Naive thymus-derived CD4-positive, alpha-beta T cell (primary cell): ENCODE measurements at regions not wholly inside any gene's neighbourhood (a gene's known extent, or its start where the extent isn't known, plus 50 kb on each side); places are given as distances from the start of the nearest gene placed in this dataset.

Experiments
- ATAC-seq: fragments of 150-1000 bp; cut with Tn5 transposase; 2 replicates; pipeline ENCODE4 v1.10.0; 2021; ENCODE audit warnings: mild to moderate bottlenecking, moderate library complexity
- CTCF ChIA-PET: fragments of 350-600 bp; sonication (Branson Sonifier 250); formaldehyde crosslinking; loops from one replicate; lab custom pipeline; 2021; ENCODE audit warnings: antibody characterized with exemption; lab: Charles Lee
- POLR2A ChIA-PET: fragments of 350-600 bp; sonication (Branson Sonifier 250); formaldehyde crosslinking; loops from one replicate; lab custom pipeline; 2021; ENCODE audit warnings: antibody characterized with exemption, inconsistent platforms; lab: Charles Lee
- DNase-seq, 9 donors: peaks; one replicate each; pipeline versions ENCODE4 v3.0.0 to v3.0.0-alpha.2; 2020 to 2022; ENCODE audit warnings: mixed read lengths in 1 of 9
- H3K27ac ChIP-seq: one replicate; pipeline ENCODE4 v1.7.0; 2013; ENCODE audit warnings: mild to moderate bottlenecking, low read depth, low read length, moderate library complexity
- H3K27me3 ChIP-seq, 2 donors: one replicate each; pipeline ENCODE4 v1.7.0; 2013; ENCODE audit warnings: low read length in 2 of 2, mild to moderate bottlenecking in 2 of 2, moderate library complexity in 2 of 2; ENCODE audit not compliant: control insufficient read depth in 2 of 2, insufficient read depth in 2 of 2
- H3K36me3 ChIP-seq, 3 experiments: 1 replicate in 2 of 3; 2 replicates in 1 of 3; pipeline ENCODE4 v1.7.0; 2013; ENCODE audit warnings: low read length in 3 of 3, mild to moderate bottlenecking in 3 of 3, moderate library complexity in 1 of 3; ENCODE audit not compliant: insufficient read depth in 3 of 3, control insufficient read depth in 2 of 3
- H3K4me1 ChIP-seq, 2 donors: one replicate each; pipeline ENCODE4 v1.7.0; 2013; ENCODE audit warnings: low read length in 2 of 2, mild to moderate bottlenecking in 2 of 2, moderate library complexity in 1 of 2; ENCODE audit not compliant: control insufficient read depth in 2 of 2, insufficient read depth in 2 of 2
- H3K4me3 ChIP-seq: 2 replicates; pipeline ENCODE4 v1.7.0; 2013; ENCODE audit warnings: mild to moderate bottlenecking, low read length
- H3K9me3 ChIP-seq, 3 experiments: 1 replicate in 2 of 3; 2 replicates in 1 of 3; pipeline ENCODE4 v1.7.0; 2013; ENCODE audit warnings: low read length in 3 of 3; ENCODE audit not compliant: control insufficient read depth in 2 of 3
- H3K27ac Mint-ChIP-seq, 9 donors: one replicate each; pipeline ENCODE4 v1.8.0; 2020 to 2022; ENCODE audit warnings: mixed read lengths in 9 of 9, mild to moderate bottlenecking in 8 of 9, moderate library complexity in 5 of 9, inconsistent platforms in 2 of 9
- H3K27me3 Mint-ChIP-seq, 5 donors: one replicate each; pipeline ENCODE4 v1.8.0; 2021 to 2022; ENCODE audit warnings: mixed read lengths in 5 of 5, mild to moderate bottlenecking in 1 of 5
- H3K36me3 Mint-ChIP-seq, 5 donors: one replicate each; pipeline ENCODE4 v1.8.0; 2020 to 2022; ENCODE audit warnings: mixed read lengths in 5 of 5, mild to moderate bottlenecking in 3 of 5, inconsistent platforms in 1 of 5
- H3K4me1 Mint-ChIP-seq, 7 donors: one replicate each; pipeline ENCODE4 v1.8.0; 2020 to 2022; ENCODE audit warnings: mixed read lengths in 7 of 7, mild to moderate bottlenecking in 3 of 7, inconsistent platforms in 1 of 7
- H3K4me3 Mint-ChIP-seq, 10 donors: one replicate each; pipeline ENCODE4 v1.8.0; 2020 to 2022; ENCODE audit warnings: mild to moderate bottlenecking in 10 of 10, mixed read lengths in 10 of 10, moderate library complexity in 6 of 10, inconsistent platforms in 2 of 10
- H3K9me3 Mint-ChIP-seq, 11 donors: one replicate each; pipeline ENCODE4 v1.8.0; 2020 to 2022; ENCODE audit warnings: mixed read lengths in 11 of 11, mild to moderate bottlenecking in 4 of 11, inconsistent platforms in 1 of 11, moderate library complexity in 1 of 11
- intact Hi-C, 2 donors: fragments of 100-400 bp; cut with micrococcal nuclease; formaldehyde crosslinking; loops; one replicate each; pipeline ENCODE4 v1.15.1; 2023

- Mint-ChIP-seq H3K36me3 (no peaks in the 10 kb centered on the region), H3K27ac (no peak overlapping the region), H3K9me3 (no peaks in the 10 kb centered on the region), H3K4me1 (peaks cover 0 to 2% (median 0%) of the 10 kb centered on the region in 7 donors), H3K4me3 (no peak overlapping the region), H3K27me3 (peaks cover 0 to 4% (median 0%) of the 10 kb centered on the region in 5 donors)
- ATAC-seq (no peak), DNase-seq (no peak)
- Histone ChIP-seq H3K4me3 (no peak overlapping the region), H3K9me3 (no peaks in the 10 kb centered on the region), H3K27me3 (no peaks in the 10 kb centered on the region), H3K36me3 (no peaks in the 10 kb centered on the region), H3K27ac (no peak overlapping the region), H3K4me1 (no peaks in the 10 kb centered on the region)
- ChIA-PET POLR2A (no interaction called here), CTCF (interaction anchor here (0.5 to 0.6 kb wide), 2 partner anchors 12 to 21 kb away, joined by 3 read pairs; no protein-coding TSS in a partner anchor)
- intact Hi-C loops: no loop called here
Measured at GRCh38 chr11:110986016-110986415, 259.5 kb upstream of the POU2AF2 start.

- peaks cover 0 to 4% (median 0%) of the 10 kb centered on the region in 5 donors for H3K27me3 Mint-ChIP-seq
- no peaks in the 10 kb centered on the region for H3K36me3 Mint-ChIP-seq
- H3K4me1 Mint-ChIP-seq: peaks cover 0 to 2% (median 0%) of the 10 kb centered on the region in 7 donors
- Histone ChIP-seq H3K27ac (no peak overlapping the region), H3K4me1 (no peaks in the 10 kb centered on the region), H3K4me3 (no peak overlapping the region), H3K36me3 (no peaks in the 10 kb centered on the region), H3K27me3 (no peaks in the 10 kb centered on the region), H3K9me3 (no peaks in the 10 kb centered on the region)
- ATAC-seq (no peak), DNase-seq (no peak)
- CTCF ChIA-PET: no interaction called here
- no peaks in the 10 kb centered on the region for H3K9me3 Mint-ChIP-seq
- intact Hi-C loops: no loop called here
- POLR2A ChIA-PET: no interaction called here
- no peak overlapping the region for H3K4me3 Mint-ChIP-seq
- no peak overlapping the region for H3K27ac Mint-ChIP-seq
Measured at GRCh38 chr11:110985547-110985946, 260.0 kb upstream of the POU2AF2 start.

GRCh38 chr11:110984693-110985092 is 260.8 kb upstream of the POU2AF2 start:
- no peak overlapping the region for H3K4me3 Mint-ChIP-seq
- Histone ChIP-seq H3K36me3 (no peaks in the 10 kb centered on the region), H3K27me3 (no peaks in the 10 kb centered on the region), H3K9me3 (no peaks in the 10 kb centered on the region), H3K4me3 (no peak overlapping the region), H3K27ac (no peak overlapping the region), H3K4me1 (no peaks in the 10 kb centered on the region)
- ATAC-seq (no peak), DNase-seq (no peak)
- peaks cover 0 to 4% (median 0%) of the 10 kb centered on the region in 5 donors for H3K27me3 Mint-ChIP-seq
- no peak overlapping the region for H3K27ac Mint-ChIP-seq
- no peaks in the 10 kb centered on the region for H3K36me3 Mint-ChIP-seq
- ChIA-PET POLR2A (no interaction called here), CTCF (no interaction called here)
- peaks cover 0 to 2% (median 0%) of the 10 kb centered on the region in 7 donors for H3K4me1 Mint-ChIP-seq
- intact Hi-C loops: no loop called here
- H3K9me3 Mint-ChIP-seq: peaks cover 0 to 5% (median under 1%) of the 10 kb centered on the region in 11 donors

- Mint-ChIP-seq H3K27ac (no peak overlapping the region), H3K4me1 (peaks cover 0 to 2% (median 0%) of the 10 kb centered on the region in 7 donors), H3K9me3 (peaks cover 0 to 9% (median 6%) of the 10 kb centered on the region in 11 donors), H3K36me3 (peaks cover 0 to 5% (median 0%) of the 10 kb centered on the region in 5 donors), H3K27me3 (peaks cover 0 to 5% (median 0%) of the 10 kb centered on the region in 5 donors), H3K4me3 (no peak overlapping the region)
- ATAC-seq: no peak
- Histone ChIP-seq H3K36me3 (no peaks in the 10 kb centered on the region), H3K4me1 (no peaks in the 10 kb centered on the region), H3K4me3 (no peak overlapping the region), H3K9me3 (no peaks in the 10 kb centered on the region), H3K27me3 (no peaks in the 10 kb centered on the region), H3K27ac (no peak overlapping the region)
- no peak for DNase-seq
- POLR2A ChIA-PET: no interaction called here
- CTCF ChIA-PET: no interaction called here
- intact Hi-C loops: no loop called here
Measured at GRCh38 chr11:110984147-110984546, 261.4 kb upstream of the POU2AF2 start.

GRCh38 chr11:110982214-110982613 is 263.3 kb upstream of the POU2AF2 start:
- CTCF ChIA-PET: no interaction called here

GRCh38 chr11:110979696-110980095 is 265.8 kb upstream of the POU2AF2 start:
- ChIA-PET CTCF (no interaction called here), POLR2A (no interaction called here)
- Histone ChIP-seq H3K4me3 (no peak overlapping the region), H3K4me1 (no peaks in the 10 kb centered on the region), H3K36me3 (no peaks in the 10 kb centered on the region), H3K27me3 (no peaks in the 10 kb centered on the region), H3K9me3 (no peaks in the 10 kb centered on the region), H3K27ac (no peak overlapping the region)
- Mint-ChIP-seq H3K9me3 (peaks cover 0 to 24% (median 7%) of the 10 kb centered on the region in 11 donors), H3K4me1 (peaks cover 0 to 1% (median 0%) of the 10 kb centered on the region in 7 donors), H3K27me3 (peaks cover 0 to 5% (median 0%) of the 10 kb centered on the region in 5 donors), H3K27ac (no peak overlapping the region), H3K36me3 (peaks cover 0 to 5% (median 0%) of the 10 kb centered on the region in 5 donors), H3K4me3 (no peak overlapping the region)
- intact Hi-C loops: no loop called here
- DNase-seq: no peak
- no peak for ATAC-seq

More at GRCh38 chr11:110982214-110982613, 263.3 kb upstream of the POU2AF2 start:
- Mint-ChIP-seq H3K27ac (no peak overlapping the region), H3K27me3 (peaks cover 0 to 5% (median 0%) of the 10 kb centered on the region in 5 donors), H3K9me3 (peaks cover 0 to 20% (median 7%) of the 10 kb centered on the region in 11 donors), H3K36me3 (peaks cover 0 to 5% (median 0%) of the 10 kb centered on the region in 5 donors), H3K4me1 (peaks cover 0 to 2% (median 0%) of the 10 kb centered on the region in 7 donors), H3K4me3 (no peak overlapping the region)
- intact Hi-C loops: no loop called here
- no peak for DNase-seq
- no peak overlapping the region for H3K4me3 ChIP-seq
- H3K27ac ChIP-seq: no peak overlapping the region
- H3K27me3 ChIP-seq: no peaks in the 10 kb centered on the region
- no peaks in the 10 kb centered on the region for H3K4me1 ChIP-seq
- POLR2A ChIA-PET: no interaction called here
- no peak for ATAC-seq
- no peaks in the 10 kb centered on the region for H3K9me3 ChIP-seq
- H3K36me3 ChIP-seq: no peaks in the 10 kb centered on the region

GRCh38 chr11:110977661-110978060 is 265.4 kb upstream of the ARHGAP20 start:
- Histone ChIP-seq H3K9me3 (no peaks in the 10 kb centered on the region), H3K36me3 (no peaks in the 10 kb centered on the region), H3K4me3 (no peak overlapping the region), H3K27ac (no peak overlapping the region), H3K27me3 (no peaks in the 10 kb centered on the region), H3K4me1 (no peaks in the 10 kb centered on the region)
- POLR2A ChIA-PET: no interaction called here
- H3K4me3 Mint-ChIP-seq: no peak overlapping the region
- ATAC-seq: peak; percentile 45
- CTCF ChIA-PET: no interaction called here
- no peak for DNase-seq
- intact Hi-C loops: no loop called here
- H3K4me1 Mint-ChIP-seq: peaks cover 0 to 1% (median 0%) of the 10 kb centered on the region in 7 donors
- H3K36me3 Mint-ChIP-seq: peaks cover 0 to 5% (median 0%) of the 10 kb centered on the region in 5 donors
- peaks cover 0 to 24% (median 7%) of the 10 kb centered on the region in 11 donors for H3K9me3 Mint-ChIP-seq
- peaks cover 0 to 5% (median 0%) of the 10 kb centered on the region in 5 donors for H3K27me3 Mint-ChIP-seq
- H3K27ac Mint-ChIP-seq: no peak overlapping the region
